Stimulated activated CD8-positive, alpha-beta memory T cell treated with anti-CD3 and anti-CD28 coated beads, Interleukin-7, amount 100 ng/mL, for 48 hours (primary cell): ENCODE measurements at regions not wholly inside any gene's neighbourhood (a gene's known extent, or its start where the extent isn't known, plus 50 kb on each side); places are given as distances from the start of the nearest gene placed in this dataset.
A peak's percentile ranks its signal among the peaks of the same experiment; 100 is the strongest.
"Not testable (repeated sequence)": the region's sequence is repeated elsewhere in the genome, so short reads cannot be mapped to it uniquely, and the experiment has no call there.

Experiments
- DNase-seq, 2 donors: peaks; one replicate each; pipeline ENCODE4 v3.0.0-alpha.2; 2020; ENCODE audit warnings: low read depth in 1 of 2; ENCODE audit errors: extremely low read depth in 1 of 2

GRCh38 chr17:13659051-13659450 lies 57.3 kb upstream of the HS3ST3A1 start:
- DNase-seq = not testable (repeated sequence)

DNA sequence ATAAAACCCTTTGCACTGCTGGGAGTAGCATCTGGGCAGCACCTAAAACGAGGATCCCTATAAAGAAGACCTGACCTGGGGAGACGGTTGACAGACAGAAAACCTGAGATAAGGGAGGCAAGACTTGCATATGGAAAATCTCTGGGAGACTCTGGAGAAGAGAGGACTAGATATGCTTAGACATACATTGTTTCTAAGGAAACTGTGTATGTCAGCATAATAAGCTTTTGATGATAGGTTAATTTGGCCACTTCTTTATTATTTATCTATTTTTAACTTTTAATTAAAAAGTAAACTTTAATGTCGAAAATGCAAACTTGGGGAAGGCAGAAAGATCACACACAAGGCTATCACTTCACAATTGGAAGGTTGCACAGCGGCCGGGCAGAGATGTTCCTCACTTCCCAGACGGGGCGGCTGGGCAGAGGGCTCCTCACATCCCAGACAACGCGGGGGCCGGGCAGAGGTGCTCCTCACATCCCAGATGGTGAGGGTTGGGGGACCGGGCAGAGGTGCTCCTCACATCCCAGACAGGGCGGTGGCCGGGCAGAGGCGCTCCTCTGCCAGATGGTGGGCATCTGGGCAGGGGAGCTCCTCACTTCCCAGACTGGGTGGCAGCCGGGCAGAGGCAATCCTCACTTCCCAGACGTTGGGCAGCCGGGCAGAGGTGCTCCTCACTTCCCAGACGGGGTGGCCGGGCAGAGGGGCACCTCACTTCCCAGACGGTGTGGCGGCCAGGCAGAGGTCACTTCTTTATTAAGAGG lies 64.3 kb upstream of the HS3ST3A1 start:
- no peak for DNase-seq

DNA sequence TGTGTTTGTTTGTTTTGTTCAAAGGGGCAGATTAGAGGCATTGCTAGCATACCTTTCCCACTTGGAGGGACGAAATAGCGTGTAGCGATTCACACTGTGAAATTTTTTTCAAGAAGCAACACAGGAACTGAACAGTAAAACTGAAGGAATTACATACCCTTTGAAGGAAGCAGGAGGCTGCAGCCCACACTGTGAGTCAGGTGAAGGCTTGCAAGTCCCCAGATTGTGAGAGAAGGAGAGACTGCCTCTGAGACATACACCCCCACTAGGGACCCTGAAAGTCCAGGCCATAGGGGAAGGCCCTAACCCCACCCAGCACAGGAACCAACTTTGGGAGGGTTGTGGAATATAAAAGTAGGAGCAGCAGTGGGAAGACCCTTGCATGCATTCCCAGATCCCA lies 69.6 kb upstream of the HS3ST3A1 start:
- DNase-seq = no peak

GRCh38 chr17:13671771-13672170 lies 70.0 kb upstream of the HS3ST3A1 start:
- DNase-seq = peak in 1 of 2 donors; percentile 6

DNA sequence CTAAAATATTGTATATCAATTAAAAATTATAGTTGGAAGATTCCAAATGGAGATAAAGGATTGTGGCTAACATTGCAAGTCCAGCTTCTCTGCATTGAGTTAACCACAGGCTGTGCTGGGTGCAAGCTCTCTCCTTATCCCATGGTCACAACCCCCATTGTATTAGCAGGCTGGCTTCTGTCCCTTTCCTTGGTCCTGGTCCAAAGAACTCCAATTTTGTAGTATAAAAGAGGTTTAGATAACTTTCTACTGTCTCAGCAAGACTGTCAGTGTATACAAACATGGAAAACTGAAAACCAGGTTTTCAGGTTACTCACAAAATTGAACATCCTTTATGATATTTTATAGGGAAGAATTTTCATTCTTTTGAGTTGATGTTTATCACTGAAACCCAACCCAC lies 76.6 kb upstream of the HS3ST3A1 start:
- DNase-seq = no peak

DNA sequence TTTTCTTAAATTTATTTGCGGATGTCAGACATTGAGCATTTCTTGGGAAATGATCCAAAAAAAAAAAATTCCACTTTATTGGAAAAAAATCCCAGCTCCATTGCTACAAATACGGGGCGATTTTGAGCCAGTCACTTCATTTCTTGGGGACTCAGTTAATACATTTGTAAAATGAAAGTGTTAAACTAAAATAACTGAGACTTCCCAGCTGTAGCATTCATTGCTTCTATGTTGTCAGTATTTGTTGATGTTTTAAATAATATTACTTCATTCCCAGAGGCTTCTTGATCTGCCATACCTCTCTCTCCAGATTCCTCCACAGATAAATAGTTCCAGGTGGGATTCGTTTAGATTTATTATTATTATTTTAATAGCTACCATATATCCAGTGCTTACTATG lies 77.1 kb upstream of the HS3ST3A1 start:
- DNase-seq = no peak

DNA sequence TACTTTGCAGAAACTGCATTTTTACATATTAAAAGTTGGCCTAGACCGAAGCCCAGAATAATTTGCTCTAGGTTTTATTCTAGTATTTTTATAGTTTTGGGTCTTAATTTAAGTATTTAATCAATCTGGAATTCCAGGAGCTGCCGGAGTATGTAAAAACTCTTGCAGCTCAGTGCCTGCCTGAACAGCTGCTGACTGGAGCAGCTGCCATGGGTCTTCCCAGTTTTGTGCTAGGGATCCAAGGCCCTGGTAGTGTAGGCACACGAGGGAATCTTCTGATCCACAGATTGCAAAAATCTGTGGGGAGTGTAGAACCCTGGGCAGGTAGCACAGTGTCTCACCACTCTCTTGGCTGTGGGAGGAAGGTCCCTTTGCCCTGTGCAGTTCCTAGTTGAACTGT lies 87.0 kb upstream of the HS3ST3A1 start:
- DNase-seq = no peak

DNA sequence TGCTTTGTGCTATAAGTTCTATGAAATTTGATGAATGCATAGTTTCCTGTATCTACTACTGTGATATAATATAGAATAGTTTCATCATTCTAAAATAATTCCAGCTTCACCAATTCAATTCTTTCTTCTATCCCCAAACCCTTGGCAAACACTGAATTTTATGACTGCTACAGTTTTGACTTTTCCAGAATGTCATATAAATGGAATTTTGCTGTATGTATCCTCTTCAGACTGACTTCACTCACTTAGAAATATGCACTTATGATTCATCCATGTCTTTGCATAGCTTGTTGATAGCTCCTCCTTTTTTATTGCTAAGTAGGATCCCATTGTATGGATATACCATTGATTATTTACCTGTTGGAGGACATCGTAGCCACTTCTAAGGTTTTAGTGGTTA lies 89.1 kb upstream of the HS3ST3A1 start:
- DNase-seq = no peak

GRCh38 chr17:13694934-13695333 lies 93.2 kb upstream of the HS3ST3A1 start:
- DNase-seq = no peak

GRCh38 chr17:13698832-13699231 lies 97.1 kb upstream of the HS3ST3A1 start:
- DNase-seq = no peak

DNA sequence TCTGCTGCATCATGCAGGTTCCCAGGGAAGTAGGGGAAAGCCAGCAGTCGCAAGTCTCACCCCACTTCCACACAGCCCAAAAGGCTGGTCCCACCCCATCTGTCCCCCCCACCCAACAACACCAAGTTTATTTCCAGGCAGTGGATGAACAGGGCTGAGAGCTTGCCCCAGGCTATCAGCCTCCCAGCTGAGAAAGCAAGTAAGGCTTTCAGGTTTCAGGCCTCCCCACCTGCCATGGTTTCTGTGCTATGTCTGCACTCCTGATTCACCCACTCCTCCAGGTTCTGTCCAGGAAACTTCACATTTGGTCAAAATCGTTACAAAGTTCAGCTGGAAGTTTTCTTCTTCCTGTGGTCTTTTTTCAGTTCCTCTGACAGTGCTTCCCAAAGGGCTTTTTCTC lies 97.5 kb upstream of the HS3ST3A1 start:
- DNase-seq = no peak

- DNase-seq = no peak
Measured at GRCh38 chr17:13702266-13702665, 100.5 kb upstream of the HS3ST3A1 start.

GRCh38 chr17:13704333-13704732 lies 102.6 kb upstream of the HS3ST3A1 start:
- no peak for DNase-seq

GRCh38 chr17:13705221-13705620 lies 103.5 kb upstream of the HS3ST3A1 start:
- no peak for DNase-seq

DNA sequence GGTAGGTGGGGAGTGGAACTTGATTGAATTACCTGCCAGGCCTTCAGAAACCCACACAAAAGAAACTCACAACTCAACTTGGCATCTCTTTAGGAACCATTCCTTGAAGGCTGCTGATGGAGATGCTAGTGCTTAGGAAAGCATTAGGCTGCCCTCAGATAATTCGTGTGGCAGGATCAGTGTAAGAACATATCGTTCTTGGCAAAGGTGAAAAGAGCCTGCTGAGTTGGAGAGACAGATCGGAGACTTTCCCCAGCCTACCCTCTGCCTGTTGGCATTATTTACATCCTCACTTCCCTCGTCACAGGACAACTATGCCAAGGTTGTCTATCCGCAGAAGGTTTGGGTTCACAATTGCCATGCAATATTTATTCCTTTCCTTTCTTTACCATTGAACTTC lies 120.0 kb upstream of the HS3ST3A1 start:
- no peak for DNase-seq

GRCh38 chr17:13725288-13725990 lies 123.7 kb upstream of the HS3ST3A1 start:
- DNase-seq = no peak

- DNase-seq = no peak
Measured at GRCh38 chr17:13727441-13728171, 125.9 kb upstream of the HS3ST3A1 start.

- no peak for DNase-seq
Measured at GRCh38 chr17:13728781-13729180, 127.1 kb upstream of the HS3ST3A1 start.

DNA sequence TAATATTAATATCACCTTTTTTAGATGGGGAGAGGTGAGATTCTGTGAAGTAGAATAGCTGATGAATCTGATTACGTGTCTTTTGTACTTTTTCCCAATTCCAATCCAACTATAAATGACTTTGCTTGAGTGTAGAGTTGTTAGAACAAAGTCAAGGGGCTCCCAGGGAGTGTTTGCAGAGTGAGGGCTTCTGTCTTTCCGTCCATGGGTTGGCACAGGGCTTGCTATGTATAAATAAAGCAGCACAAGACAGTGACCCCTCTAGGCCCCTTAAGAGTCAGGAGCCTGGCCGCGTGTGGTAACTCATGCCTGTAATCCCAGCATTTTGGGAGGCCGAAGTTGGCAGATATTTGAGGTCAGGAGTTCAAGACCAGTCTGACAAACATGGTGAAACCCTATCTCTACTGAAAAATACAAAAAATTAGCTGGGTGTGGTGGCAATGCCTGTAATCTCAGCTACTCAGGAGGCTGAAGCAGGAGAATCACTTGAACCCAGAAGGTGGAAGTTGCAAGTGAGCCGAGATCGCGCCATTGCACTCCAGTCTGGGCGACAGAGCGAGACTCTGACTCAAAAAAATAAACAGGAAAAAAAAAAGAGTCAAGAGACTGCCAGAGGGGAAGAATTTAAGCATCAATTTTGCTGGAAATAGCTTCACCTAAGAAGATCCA lies 127.9 kb upstream of the HS3ST3A1 start:
- DNase-seq = no peak

DNA sequence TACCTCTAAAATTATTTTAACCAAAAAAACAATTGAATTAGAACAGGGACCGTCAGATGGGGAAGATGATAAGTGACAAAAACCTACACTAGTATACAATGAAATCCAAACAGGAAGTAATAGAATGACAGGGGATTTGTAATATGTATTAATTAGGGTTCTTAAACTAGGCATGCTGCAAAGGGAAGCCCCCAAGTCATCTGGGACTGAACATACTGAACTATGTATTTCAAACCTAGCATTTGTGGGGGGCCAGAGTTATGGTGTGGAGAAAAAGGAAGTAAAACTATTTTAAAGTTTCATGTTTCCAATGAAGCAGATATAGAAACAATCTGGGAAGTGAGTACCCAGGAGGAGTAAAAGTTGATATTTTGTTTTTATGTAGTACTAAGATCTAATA lies 133.2 kb upstream of the HS3ST3A1 start:
- no peak for DNase-seq

DNA sequence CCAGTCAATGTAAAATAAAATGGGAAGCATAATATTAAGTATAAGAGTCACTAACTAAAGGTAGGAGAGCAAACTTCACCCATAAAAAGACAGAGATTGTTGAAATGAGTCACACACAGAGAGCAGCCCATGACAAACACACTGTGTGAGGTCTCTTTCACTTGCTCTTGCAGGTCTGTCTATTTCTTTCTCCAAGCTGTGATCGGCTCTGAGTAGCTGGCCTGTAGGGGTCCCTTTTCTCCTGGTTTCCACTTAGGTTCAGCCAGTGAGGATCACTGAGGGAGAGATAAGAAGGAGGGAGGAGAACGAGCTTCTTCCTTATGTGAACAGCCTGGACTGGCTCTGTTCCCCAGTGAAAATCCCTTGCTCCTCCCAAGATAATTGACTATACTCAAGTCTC lies 133.7 kb upstream of the HS3ST3A1 start:
- no peak for DNase-seq
